DMS153 treated with DMSO at 0.1 percent for 48 hours (cell line): ENCODE measurements at regions not wholly inside any gene's neighbourhood (a gene's known extent, or its start where the extent isn't known, plus 50 kb on each side); places are given as distances from the start of the nearest gene placed in this dataset.
"Not testable (repeated sequence)": the region's sequence is repeated elsewhere in the genome, so short reads cannot be mapped to it uniquely, and the experiment has no call there.

Source experiments
- DNase-seq: peaks from one replicate; lab custom pipeline; 2025; ENCODE audit not compliant: unreplicated experiment; lab: John Stamatoyannopoulos, UW

DNA sequence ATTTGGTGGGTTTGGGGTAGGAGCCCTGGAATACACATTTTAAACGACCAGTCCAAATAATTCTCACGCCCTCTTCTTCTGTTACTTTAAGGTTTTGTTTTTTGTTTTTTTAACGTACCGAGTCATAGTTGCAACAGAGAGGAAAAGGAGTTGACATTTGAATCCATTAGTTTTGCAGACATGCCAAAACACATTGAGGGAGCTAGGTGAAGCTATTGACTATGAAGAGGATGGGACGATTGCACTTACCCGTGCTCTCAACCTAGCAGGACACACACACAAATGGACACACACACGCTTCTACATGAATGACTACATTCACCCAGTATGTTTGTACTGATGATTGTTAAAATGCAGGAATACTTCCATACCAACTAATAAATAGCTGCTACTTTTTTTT, 54.3 kb upstream of the CIT start:
- DNase-seq, result no peak

- DNase-seq, result no peak
Measured at GRCh38 chr12:119932921-119933320, 55.8 kb upstream of the CIT start.

- not testable (repeated sequence) for DNase-seq
Measured at GRCh38 chr12:119934780-119935179, 54.3 kb upstream of the BICDL1 start.

DNA sequence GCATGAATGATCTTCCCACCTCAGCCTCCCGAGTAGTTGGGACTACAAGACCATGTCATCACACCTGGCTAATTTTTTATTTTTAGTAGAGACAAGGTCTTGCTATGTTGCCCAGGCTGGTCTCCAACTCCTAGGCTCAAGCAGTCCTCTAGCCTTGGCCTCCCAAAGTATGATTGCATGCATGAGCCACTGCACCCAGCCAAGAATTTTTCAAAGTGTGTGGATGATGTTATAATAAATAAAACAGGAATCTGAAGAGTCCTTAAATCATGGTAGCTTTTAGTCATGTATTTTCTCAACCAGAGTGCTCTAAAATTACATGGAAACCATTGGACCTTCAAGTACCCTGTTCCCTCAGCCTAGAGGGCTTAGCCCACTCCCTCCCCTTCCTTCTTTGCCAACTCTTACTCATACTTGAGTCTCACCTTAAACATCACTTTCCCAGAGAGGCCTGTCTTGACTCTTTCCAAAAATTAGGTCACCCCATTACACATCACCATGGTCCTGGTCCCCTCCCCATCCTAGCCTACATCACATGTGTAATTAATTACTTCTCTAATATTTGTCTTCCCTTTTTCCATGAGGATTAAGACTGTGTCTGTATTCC, 52.2 kb upstream of the BICDL1 start:
- DNase-seq, result no peak

DNA sequence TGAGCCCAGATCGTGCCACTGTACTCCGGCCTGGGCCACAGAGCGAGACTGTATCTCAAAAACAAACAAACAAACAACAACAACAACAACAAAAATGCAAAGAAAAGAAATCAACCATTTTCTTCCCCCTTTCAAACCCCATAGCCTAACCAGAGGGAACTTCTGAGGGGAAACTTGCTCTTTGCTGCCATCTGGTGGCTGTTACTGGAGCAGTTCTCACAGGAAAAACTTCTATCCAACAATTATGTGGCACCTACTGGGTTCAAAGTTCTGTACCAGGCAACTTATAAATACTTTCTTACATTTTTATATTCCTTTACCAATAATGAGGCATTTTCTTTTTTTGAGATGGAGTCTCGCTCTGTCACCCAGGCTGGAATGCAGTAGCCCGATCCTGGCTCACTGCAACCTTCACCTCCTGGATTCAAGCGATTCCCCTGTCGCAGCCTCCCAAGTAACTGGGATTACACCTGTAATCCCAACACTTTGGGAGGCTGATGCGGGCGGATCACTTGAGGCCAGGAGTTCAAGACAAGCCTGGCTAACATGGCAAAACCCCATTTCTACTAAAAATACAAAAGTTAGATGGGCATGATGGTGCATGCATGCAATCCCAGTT, 50.9 kb upstream of the BICDL1 start:
- DNase-seq, result peak; percentile 21
